SU-DHL-6 (cell line): ENCODE measurements at regions not wholly inside any gene's neighbourhood (a gene's known extent, or its start where the extent isn't known, plus 50 kb on each side); places are given as distances from the start of the nearest gene placed in this dataset.

Source experiments
- H2AFZ ChIP-seq: fragments of 200-600 bp; sonication (generic); 2 replicates; pipeline ENCODE4 v1.6.1; 2014; ENCODE audit warnings: low read depth, mild to moderate bottlenecking, moderate library complexity, mixed read lengths, antibody characterized with exemption, low read length; ENCODE audit not compliant: severe bottlenecking
- H3F3A ChIP-seq: fragments of 200-600 bp; shearing (Covaris generic); 2 replicates; pipeline ENCODE4 v1.6.0; 2016; ENCODE audit warnings: antibody characterized with exemption, mild to moderate bottlenecking; ENCODE audit not compliant: insufficient read depth
- H3K27ac ChIP-seq: fragments of 200-600 bp; sonication (generic); 2 replicates; pipeline ENCODE4 v1.5.1; 2016; ENCODE audit warnings: low read depth, mild to moderate bottlenecking, low read length, moderate library complexity, mixed read lengths
- H3K27me3 ChIP-seq: fragments of 200-600 bp; sonication (generic), shearing (Covaris generic); 2 replicates; pipeline ENCODE4 v1.6.0; 2014; ENCODE audit warnings: mild to moderate bottlenecking, low read length
- H3K36me3 ChIP-seq: fragments of 200-600 bp; sonication (generic); 2 replicates; pipeline ENCODE4 v1.6.1; 2014; ENCODE audit warnings: mild to moderate bottlenecking, low read length, mixed read lengths
- H3K4me2 ChIP-seq: fragments of 300-600, 200-600 bp; shearing (Covaris generic), sonication (generic); 2 replicates; pipeline ENCODE4 v1.6.0; 2014; ENCODE audit warnings: low read length, low read depth, mild to moderate bottlenecking; ENCODE audit not compliant: poor library complexity, severe bottlenecking
- H3K4me3 ChIP-seq: fragments of 200-600 bp; sonication (generic); 2 replicates; pipeline ENCODE4 v1.5.1; 2014; ENCODE audit warnings: antibody characterized with exemption, low read length, mild to moderate bottlenecking, mixed read lengths; ENCODE audit not compliant: insufficient read depth, poor library complexity, severe bottlenecking
- H3K79me2 ChIP-seq: fragments of 200-600 bp; sonication (generic); 2 replicates; pipeline ENCODE4 v1.6.1; 2014; ENCODE audit warnings: mild to moderate bottlenecking, low read length, moderate library complexity; ENCODE audit not compliant: insufficient read depth
- H3K9ac ChIP-seq: fragments of 200-600 bp; sonication (generic); 2 replicates; pipeline ENCODE4 v1.7.0; 2014; ENCODE audit warnings: mild to moderate bottlenecking, low read length
- H3K9me2 ChIP-seq: fragments of 200-600 bp; sonication (generic); replicated peaks from 2 replicates; pipeline ENCODE4 v1.6.1; 2014; ENCODE audit warnings: low read length; ENCODE audit not compliant: insufficient read depth
- H3K9me3 ChIP-seq: fragments of 200-600 bp; sonication (generic); 2 replicates; pipeline ENCODE4 v1.6.1; 2014; ENCODE audit warnings: low read length, mixed read lengths; ENCODE audit not compliant: insufficient read depth
- H4K20me1 ChIP-seq: fragments of 200-600 bp; sonication (generic); 2 replicates; pipeline ENCODE4 v1.6.1; 2014; ENCODE audit warnings: low read depth, mild to moderate bottlenecking, antibody characterized with exemption, low read length, moderate library complexity, mixed read lengths
- EZH2phosphoT487 ChIP-seq: fragments of 200-600 bp; sonication (generic), shearing (Covaris generic); conservative IDR thresholded peaks from 2 replicates; pipeline ENCODE4 v1.6.1; 2018; ENCODE audit warnings: mild to moderate bottlenecking, antibody characterized with exemption, low read length, moderate library complexity, mixed read lengths
- TF ChIP-seq, protein P1 (sequence below): fragments of 200-600 bp; sonication (generic); IDR thresholded peaks from one replicate; pipeline ENCODE4 v1.5.1; 2017; ENCODE audit warnings: antibody characterized with exemption, mild to moderate bottlenecking, low read length, moderate library complexity; ENCODE audit not compliant: insufficient read depth, poor library complexity, severe bottlenecking

DNA sequence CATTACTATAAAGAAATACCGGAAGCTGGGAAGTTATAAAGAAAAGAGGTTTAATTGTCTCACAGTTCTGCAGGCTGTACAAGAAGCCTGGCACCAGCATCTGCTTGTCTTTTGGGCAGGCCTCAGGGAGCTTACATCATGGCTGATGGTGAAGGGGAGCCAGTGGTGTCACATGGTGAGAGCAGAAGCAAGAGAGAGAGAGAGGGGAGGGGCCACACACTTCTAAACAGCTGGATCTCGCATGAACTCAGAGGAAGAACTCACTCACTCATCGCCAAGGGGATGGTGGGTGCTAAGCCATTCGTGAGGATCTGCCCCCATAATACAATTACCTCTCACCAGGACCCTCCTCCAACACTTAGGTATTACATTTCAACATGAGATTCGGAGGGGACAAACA is 51.8 kb upstream of the ANKRD34C start:
- no peak for TF ChIP-seq EZH2phosphoT487
- TF ChIP-seq, protein P1, sequence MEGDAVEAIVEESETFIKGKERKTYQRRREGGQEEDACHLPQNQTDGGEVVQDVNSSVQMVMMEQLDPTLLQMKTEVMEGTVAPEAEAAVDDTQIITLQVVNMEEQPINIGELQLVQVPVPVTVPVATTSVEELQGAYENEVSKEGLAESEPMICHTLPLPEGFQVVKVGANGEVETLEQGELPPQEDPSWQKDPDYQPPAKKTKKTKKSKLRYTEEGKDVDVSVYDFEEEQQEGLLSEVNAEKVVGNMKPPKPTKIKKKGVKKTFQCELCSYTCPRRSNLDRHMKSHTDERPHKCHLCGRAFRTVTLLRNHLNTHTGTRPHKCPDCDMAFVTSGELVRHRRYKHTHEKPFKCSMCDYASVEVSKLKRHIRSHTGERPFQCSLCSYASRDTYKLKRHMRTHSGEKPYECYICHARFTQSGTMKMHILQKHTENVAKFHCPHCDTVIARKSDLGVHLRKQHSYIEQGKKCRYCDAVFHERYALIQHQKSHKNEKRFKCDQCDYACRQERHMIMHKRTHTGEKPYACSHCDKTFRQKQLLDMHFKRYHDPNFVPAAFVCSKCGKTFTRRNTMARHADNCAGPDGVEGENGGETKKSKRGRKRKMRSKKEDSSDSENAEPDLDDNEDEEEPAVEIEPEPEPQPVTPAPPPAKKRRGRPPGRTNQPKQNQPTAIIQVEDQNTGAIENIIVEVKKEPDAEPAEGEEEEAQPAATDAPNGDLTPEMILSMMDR: no peak
- no peak overlapping the region for H3K4me3 ChIP-seq
- H3K27ac ChIP-seq: no peak overlapping the region
- H3K79me2 ChIP-seq: no peaks in the 10 kb centered on the region
- H3F3A ChIP-seq: no peaks in the 10 kb centered on the region
- H3K36me3 ChIP-seq: no peaks in the 10 kb centered on the region
- no peaks in the 10 kb centered on the region for H3K9me2 ChIP-seq
- no peak overlapping the region for H2AFZ ChIP-seq
- no peaks in the 10 kb centered on the region for H4K20me1 ChIP-seq
- no peak overlapping the region for H3K9ac ChIP-seq
- no peaks in the 10 kb centered on the region for H3K9me3 ChIP-seq
- H3K27me3 ChIP-seq: no peaks in the 10 kb centered on the region
- H3K4me2 ChIP-seq: no peak overlapping the region

DNA sequence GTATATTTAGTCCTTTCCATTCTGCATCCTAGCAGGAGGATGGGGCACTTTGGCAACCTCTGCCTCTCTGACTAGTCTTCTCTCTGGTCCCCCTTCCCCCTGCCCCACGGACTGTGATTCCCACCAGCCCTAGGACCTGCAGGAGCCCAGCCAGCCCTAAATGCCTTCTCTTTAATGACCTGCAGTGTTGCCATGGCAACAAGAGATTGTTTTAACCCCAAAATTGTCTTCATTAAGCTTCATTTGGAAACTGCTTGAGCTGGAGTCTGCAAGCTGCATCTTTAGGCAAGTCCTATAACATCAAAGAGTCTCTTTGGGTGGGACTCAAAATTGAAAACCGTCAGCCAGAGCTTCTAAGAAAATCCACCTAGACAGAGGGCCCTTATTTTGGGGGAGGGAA is 59.7 kb upstream of the ANKRD34C start:
- H3K4me2 ChIP-seq: no peak overlapping the region
- no peak overlapping the region for H3K9ac ChIP-seq
- H3K27ac ChIP-seq: no peak overlapping the region
- H4K20me1 ChIP-seq: no peaks in the 10 kb centered on the region
- H3K27me3 ChIP-seq: no peaks in the 10 kb centered on the region
- no peaks in the 10 kb centered on the region for H3F3A ChIP-seq
- H3K4me3 ChIP-seq: no peak overlapping the region
- no peaks in the 10 kb centered on the region for H3K9me3 ChIP-seq
- no peak overlapping the region for H2AFZ ChIP-seq
- H3K36me3 ChIP-seq: no peaks in the 10 kb centered on the region
- TF ChIP-seq, protein P1: no peak
- TF ChIP-seq EZH2phosphoT487: no peak
- H3K79me2 ChIP-seq: no peaks in the 10 kb centered on the region
- H3K9me2 ChIP-seq: no peaks in the 10 kb centered on the region

DNA sequence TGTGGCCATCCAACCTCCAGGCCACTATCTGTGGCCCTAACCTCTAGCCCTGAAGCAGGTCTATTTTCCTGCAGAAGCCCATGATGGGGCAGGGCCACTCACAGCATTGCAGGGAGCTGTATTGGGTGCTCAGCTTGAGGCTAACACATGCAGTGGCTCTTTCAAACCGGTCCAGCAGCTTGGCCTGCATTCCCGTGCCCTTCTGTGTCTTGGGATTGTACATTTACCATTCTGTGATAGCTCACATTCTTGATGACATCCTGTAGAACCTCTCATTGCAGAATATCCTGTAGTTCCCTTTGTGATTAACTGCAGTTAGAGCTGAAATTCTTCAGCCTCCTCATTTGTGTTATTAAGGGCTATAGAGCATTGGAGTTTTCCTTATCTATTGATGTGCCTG is 60.8 kb upstream of the ANKRD34C start:
- Histone ChIP-seq H3K27ac (no peak overlapping the region), H3F3A (no peaks in the 10 kb centered on the region), H4K20me1 (no peaks in the 10 kb centered on the region), H3K27me3 (no peaks in the 10 kb centered on the region), H3K4me2 (no peak overlapping the region), H3K79me2 (no peaks in the 10 kb centered on the region), H3K36me3 (no peaks in the 10 kb centered on the region), H3K9me3 (no peaks in the 10 kb centered on the region), H2AFZ (no peak overlapping the region), H3K4me3 (no peak overlapping the region), H3K9ac (no peak overlapping the region), H3K9me2 (no peaks in the 10 kb centered on the region)
- TF ChIP-seq, protein P1: no peak
- no peak for TF ChIP-seq EZH2phosphoT487
